ENCODE measurements at regions not wholly inside any gene's neighbourhood (a gene's known extent, or its start where the extent isn't known, plus 50 kb on each side); places are given as distances from the start of the nearest gene placed in this dataset.

DNA sequence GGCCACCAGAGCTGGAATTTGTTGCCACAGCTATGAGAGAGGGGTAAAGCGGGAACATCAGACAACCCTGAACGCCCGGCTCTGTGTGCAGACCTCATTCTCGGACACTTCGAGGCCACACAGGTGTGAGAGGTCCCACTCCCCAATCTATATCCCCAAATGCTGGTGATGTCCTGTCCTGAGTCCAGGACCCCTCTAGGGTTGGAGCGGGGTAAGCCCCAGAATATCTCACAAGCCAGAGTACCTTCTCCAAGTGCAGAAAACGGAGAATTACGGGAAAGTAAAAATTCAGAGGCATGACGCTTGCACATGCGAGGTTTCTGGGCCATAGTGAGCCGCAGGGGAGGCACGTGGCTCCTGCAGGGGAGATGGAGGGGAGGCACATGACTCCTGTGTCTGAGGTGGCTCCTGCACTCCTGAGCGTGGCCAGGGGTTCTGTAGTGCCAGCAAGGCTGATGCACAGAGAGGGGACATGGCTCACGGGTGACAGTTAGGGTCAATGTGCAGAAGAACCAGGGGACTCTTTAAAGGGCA is 248.0 kb downstream of the RBFOX3 start:
- TF ChIP-seq, protein P1, sequence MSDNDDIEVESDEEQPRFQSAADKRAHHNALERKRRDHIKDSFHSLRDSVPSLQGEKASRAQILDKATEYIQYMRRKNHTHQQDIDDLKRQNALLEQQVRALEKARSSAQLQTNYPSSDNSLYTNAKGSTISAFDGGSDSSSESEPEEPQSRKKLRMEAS (IDR thresholded peaks at IDR 0.05), result no peak
- TF ChIP-seq TAF1 (IDR thresholded peaks at IDR 0.05; ENCODE audit: low read depth) (no peak), TCF12 (IDR thresholded peaks at IDR 0.05; ENCODE audit: low read depth) (no peak), RAD21 (IDR thresholded peaks at IDR 0.05; ENCODE audit: low read depth) (no peak), EGR1 (IDR thresholded peaks at IDR 0.05) (no peak), TEAD4 (IDR thresholded peaks at IDR 0.05) (no peak), YY1 (IDR thresholded peaks at IDR 0.05; ENCODE audit: low read depth) (no peak), CEBPB (IDR thresholded peaks at IDR 0.05) (no peak), NFIC (IDR thresholded peaks at IDR 0.05) (no peak), FOXM1 (IDR thresholded peaks at IDR 0.05; ENCODE audit: borderline replicate concordance, low read depth) (no peak)
- TF ChIP-seq, protein P2, sequence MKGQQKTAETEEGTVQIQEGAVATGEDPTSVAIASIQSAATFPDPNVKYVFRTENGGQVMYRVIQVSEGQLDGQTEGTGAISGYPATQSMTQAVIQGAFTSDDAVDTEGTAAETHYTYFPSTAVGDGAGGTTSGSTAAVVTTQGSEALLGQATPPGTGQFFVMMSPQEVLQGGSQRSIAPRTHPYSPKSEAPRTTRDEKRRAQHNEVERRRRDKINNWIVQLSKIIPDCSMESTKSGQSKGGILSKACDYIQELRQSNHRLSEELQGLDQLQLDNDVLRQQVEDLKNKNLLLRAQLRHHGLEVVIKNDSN (IDR thresholded peaks at IDR 0.05), result no peak
- TF ChIP-seq, protein P3, sequence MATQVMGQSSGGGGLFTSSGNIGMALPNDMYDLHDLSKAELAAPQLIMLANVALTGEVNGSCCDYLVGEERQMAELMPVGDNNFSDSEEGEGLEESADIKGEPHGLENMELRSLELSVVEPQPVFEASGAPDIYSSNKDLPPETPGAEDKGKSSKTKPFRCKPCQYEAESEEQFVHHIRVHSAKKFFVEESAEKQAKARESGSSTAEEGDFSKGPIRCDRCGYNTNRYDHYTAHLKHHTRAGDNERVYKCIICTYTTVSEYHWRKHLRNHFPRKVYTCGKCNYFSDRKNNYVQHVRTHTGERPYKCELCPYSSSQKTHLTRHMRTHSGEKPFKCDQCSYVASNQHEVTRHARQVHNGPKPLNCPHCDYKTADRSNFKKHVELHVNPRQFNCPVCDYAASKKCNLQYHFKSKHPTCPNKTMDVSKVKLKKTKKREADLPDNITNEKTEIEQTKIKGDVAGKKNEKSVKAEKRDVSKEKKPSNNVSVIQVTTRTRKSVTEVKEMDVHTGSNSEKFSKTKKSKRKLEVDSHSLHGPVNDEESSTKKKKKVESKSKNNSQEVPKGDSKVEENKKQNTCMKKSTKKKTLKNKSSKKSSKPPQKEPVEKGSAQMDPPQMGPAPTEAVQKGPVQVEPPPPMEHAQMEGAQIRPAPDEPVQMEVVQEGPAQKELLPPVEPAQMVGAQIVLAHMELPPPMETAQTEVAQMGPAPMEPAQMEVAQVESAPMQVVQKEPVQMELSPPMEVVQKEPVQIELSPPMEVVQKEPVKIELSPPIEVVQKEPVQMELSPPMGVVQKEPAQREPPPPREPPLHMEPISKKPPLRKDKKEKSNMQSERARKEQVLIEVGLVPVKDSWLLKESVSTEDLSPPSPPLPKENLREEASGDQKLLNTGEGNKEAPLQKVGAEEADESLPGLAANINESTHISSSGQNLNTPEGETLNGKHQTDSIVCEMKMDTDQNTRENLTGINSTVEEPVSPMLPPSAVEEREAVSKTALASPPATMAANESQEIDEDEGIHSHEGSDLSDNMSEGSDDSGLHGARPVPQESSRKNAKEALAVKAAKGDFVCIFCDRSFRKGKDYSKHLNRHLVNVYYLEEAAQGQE (IDR thresholded peaks at IDR 0.05; ENCODE audit: low read depth), result no peak

DNA sequence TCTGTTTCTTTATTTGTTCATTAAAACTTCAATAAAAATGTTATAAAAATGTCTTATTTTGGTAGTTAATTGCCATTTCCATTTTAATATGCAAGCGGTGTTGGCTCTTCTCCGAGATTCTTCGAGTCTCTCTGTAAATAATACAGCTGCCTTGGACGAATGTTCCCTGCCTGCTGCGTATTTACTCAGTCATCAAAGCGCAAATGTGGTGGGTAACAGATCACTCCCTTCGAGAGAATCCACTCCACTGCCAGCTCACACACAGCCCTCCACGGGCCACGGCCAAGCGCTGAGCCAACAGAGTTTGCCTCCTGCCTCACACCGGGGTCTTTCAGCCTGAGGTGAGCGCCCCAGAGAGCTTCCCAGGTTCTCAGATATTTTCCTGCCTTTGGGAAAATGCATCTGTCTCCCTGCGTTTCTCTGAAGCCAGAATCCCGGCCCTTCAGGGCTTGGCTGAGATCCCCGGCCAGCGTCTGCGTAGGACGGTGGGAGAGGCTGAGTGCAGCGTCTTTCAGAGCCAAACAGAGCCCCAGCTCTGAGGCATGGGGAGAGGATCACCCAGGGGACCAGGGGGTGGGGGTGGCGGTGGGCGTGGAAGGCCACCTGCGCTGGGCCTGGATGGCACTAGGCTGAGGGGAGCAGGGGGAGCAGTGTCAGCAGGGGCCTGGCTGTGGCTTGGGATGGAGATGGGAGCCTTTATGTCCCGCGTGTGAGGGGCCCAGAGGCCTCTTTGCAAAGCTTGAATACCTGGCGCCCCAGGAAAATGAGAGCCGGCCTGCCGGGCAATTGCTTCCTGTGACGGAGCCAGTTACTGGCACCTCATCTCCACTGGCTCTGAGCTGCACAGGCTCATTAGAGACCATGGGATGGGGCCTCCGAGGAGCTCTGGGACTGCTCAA is 248.7 kb downstream of the RBFOX3 start:
- TF ChIP-seq, protein P1 (IDR thresholded peaks at IDR 0.05), result no peak
- TF ChIP-seq ZBTB7A (IDR thresholded peaks at IDR 0.05; ENCODE audit: low read depth) (no peak), TCF12 (IDR thresholded peaks at IDR 0.05; ENCODE audit: low read depth) (no peak), EP300 (IDR thresholded peaks at IDR 0.05; ENCODE audit: borderline replicate concordance) (no peak), TEAD4 (IDR thresholded peaks at IDR 0.05) (no peak), TAF1 (IDR thresholded peaks at IDR 0.05; ENCODE audit: low read depth) (no peak), YY1 (IDR thresholded peaks at IDR 0.05; ENCODE audit: low read depth) (no peak), FOXM1 (IDR thresholded peaks at IDR 0.05; ENCODE audit: borderline replicate concordance, low read depth) (no peak), EGR1 (IDR thresholded peaks at IDR 0.05) (no peak), CREB1 (IDR thresholded peaks at IDR 0.05; ENCODE audit: low read depth) (no peak), NFIC (IDR thresholded peaks at IDR 0.05) (no peak), CEBPB (IDR thresholded peaks at IDR 0.05) (no peak), RAD21 (IDR thresholded peaks at IDR 0.05; ENCODE audit: low read depth) (no peak)
- TF ChIP-seq, protein P2 (IDR thresholded peaks at IDR 0.05), result no peak
- TF ChIP-seq, protein P3 (IDR thresholded peaks at IDR 0.05; ENCODE audit: low read depth), result no peak

DNA sequence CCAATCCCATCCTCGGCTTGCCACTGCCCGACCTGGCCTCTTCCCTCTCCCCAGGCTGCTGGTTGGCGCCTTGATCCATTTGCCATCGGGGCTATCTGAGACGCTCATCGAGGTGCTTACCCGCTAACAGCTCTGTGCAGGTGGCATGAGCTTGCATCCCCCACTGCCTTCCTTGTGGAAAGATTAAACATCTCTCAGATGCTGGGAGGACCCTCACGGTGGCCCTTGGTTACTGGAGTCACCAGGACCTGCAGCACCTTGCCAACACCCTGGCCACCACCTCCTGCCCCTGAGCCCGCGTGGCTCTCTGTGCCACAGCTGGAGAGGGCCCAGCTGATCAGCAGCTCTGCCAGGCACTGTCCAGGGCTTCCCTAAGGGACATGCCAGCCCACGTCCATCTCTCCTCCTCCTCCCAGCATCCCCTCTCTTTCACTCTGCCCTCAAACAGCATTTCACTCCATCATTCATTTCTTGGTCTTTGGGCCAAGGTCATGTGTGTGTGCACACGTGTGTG is 249.6 kb downstream of the RBFOX3 start:
- TF ChIP-seq, protein P1 (IDR thresholded peaks at IDR 0.05), result no peak
- TF ChIP-seq FOXM1 (IDR thresholded peaks at IDR 0.05; ENCODE audit: borderline replicate concordance, low read depth), result no peak
- TF ChIP-seq CEBPB (IDR thresholded peaks at IDR 0.05), result no peak
- TF ChIP-seq NFIC (IDR thresholded peaks at IDR 0.05), result no peak
- TF ChIP-seq EP300 (IDR thresholded peaks at IDR 0.05; ENCODE audit: borderline replicate concordance), result no peak
- no peak for TF ChIP-seq YY1 (IDR thresholded peaks at IDR 0.05; ENCODE audit: low read depth)
- no peak for TF ChIP-seq TEAD4 (IDR thresholded peaks at IDR 0.05)
- no peak for TF ChIP-seq TCF12 (IDR thresholded peaks at IDR 0.05; ENCODE audit: low read depth)
- no peak for TF ChIP-seq TAF1 (IDR thresholded peaks at IDR 0.05; ENCODE audit: low read depth)
- no peak for TF ChIP-seq ZBTB7A (IDR thresholded peaks at IDR 0.05; ENCODE audit: low read depth)
- TF ChIP-seq CREB1 (IDR thresholded peaks at IDR 0.05; ENCODE audit: low read depth), result no peak
- TF ChIP-seq, protein P3 (IDR thresholded peaks at IDR 0.05; ENCODE audit: low read depth), result no peak
- TF ChIP-seq, protein P2 (IDR thresholded peaks at IDR 0.05), result no peak
- no peak for TF ChIP-seq RAD21 (IDR thresholded peaks at IDR 0.05; ENCODE audit: low read depth)
- TF ChIP-seq EGR1 (IDR thresholded peaks at IDR 0.05), result no peak
